SHP77 treated with DMSO at 0.1 percent for 48 hours (cell line): ENCODE measurements at regions not wholly inside any gene's neighbourhood (a gene's known extent, or its start where the extent isn't known, plus 50 kb on each side); places are given as distances from the start of the nearest gene placed in this dataset.

Experiments
- DNase-seq: peaks from one replicate; lab custom pipeline; 2025; lab: John Stamatoyannopoulos, UW

- DNase-seq, result no peak
Observed at GRCh38 chr16:56090076-56090475, 101.2 kb upstream of the GNAO1 start.

- DNase-seq, result no peak
Observed at GRCh38 chr16:56087626-56088025, 103.7 kb upstream of the GNAO1 start.

GRCh38 chr16:56081371-56081770 lies 109.9 kb upstream of the GNAO1 start:
- no peak for DNase-seq

- no peak for DNase-seq
Observed at GRCh38 chr16:56075732-56076388, 115.4 kb upstream of the GNAO1 start.

GRCh38 chr16:56073508-56073907 lies 117.8 kb upstream of the GNAO1 start:
- no peak for DNase-seq

- DNase-seq, result no peak
Observed at GRCh38 chr16:56072096-56072495, 119.2 kb upstream of the GNAO1 start.

- no peak for DNase-seq
Observed at GRCh38 chr16:56068816-56069215, 122.5 kb upstream of the GNAO1 start.

- DNase-seq, result no peak
Observed at GRCh38 chr16:56068314-56068713, 123.0 kb upstream of the GNAO1 start.

- DNase-seq, result no peak
Observed at GRCh38 chr16:56067406-56067805, 123.9 kb upstream of the GNAO1 start.

GRCh38 chr16:56066617-56067016 lies 124.7 kb upstream of the GNAO1 start:
- no peak for DNase-seq

- DNase-seq, result no peak
Observed at GRCh38 chr16:56063111-56063510, 128.2 kb upstream of the GNAO1 start.

GRCh38 chr16:56057151-56057550 lies 134.1 kb upstream of the GNAO1 start:
- DNase-seq, result no peak

- DNase-seq, result no peak
Observed at GRCh38 chr16:56050916-56051315, 140.4 kb upstream of the GNAO1 start.

- no peak for DNase-seq
Observed at GRCh38 chr16:56048425-56049105, 142.7 kb upstream of the GNAO1 start.

- no peak for DNase-seq
Observed at GRCh38 chr16:56047307-56048234, 143.7 kb upstream of the GNAO1 start.

- DNase-seq, result no peak
Observed at GRCh38 chr16:56042416-56042815, 148.9 kb upstream of the GNAO1 start.

GRCh38 chr16:56041556-56042140 lies 149.6 kb upstream of the GNAO1 start:
- peak; percentile 18 for DNase-seq

- no peak for DNase-seq
Observed at GRCh38 chr16:56038564-56039098, 152.7 kb upstream of the GNAO1 start.

GRCh38 chr16:56032072-56032471 lies 156.9 kb upstream of the CES5A start:
- DNase-seq, result no peak

- no peak for DNase-seq
Observed at GRCh38 chr16:56029026-56029425, 153.9 kb upstream of the CES5A start.

GRCh38 chr16:56022818-56023217 lies 147.6 kb upstream of the CES5A start:
- no peak for DNase-seq

- DNase-seq, result no peak
Observed at GRCh38 chr16:56019274-56019673, 144.1 kb upstream of the CES5A start.
